IMR-90 (cell line): ENCODE measurements at regions not wholly inside any gene's neighbourhood (a gene's known extent, or its start where the extent isn't known, plus 50 kb on each side); places are given as distances from the start of the nearest gene placed in this dataset.
A peak's percentile ranks its signal among the peaks of the same experiment; 100 is the strongest.

Source experiments
- ATAC-seq: fragments of 200-7000 bp; cut with Tn5 transposase; 2 replicates; pipeline ENCODE4 v1.9.1; 2020; ENCODE audit warnings: low read depth, mild to moderate bottlenecking, moderate library complexity
- BruUV-seq: library from RNA; stranded (reverse); fragments of 400-500 nt; replicated peaks from 2 replicates; lab custom pipeline; 2021; lab: Mats Ljungman, UMichigan
- CTCF ChIA-PET: fragments of 300-600 bp; formaldehyde crosslinking; extraction: SDS; loops from one replicate; lab custom pipeline; 2021; ENCODE audit warnings: antibody characterized with exemption; lab: Yijun Ruan, JAX
- POLR2A ChIA-PET: fragments of 300-600 bp; sonication (Branson Sonifier 250); formaldehyde crosslinking; loops from one replicate; lab custom pipeline; 2022; ENCODE audit warnings: antibody characterized with exemption; ENCODE audit not compliant: unreplicated experiment; lab: Charles Lee
- DNase-seq: peaks from one replicate; pipeline ENCODE4 v3.0.0; 2013
- H2AFZ ChIP-seq: replicated peaks from 2 replicates; pipeline ENCODE3; 2013; ENCODE audit warnings: low read length, mild to moderate bottlenecking; ENCODE audit not compliant: poor library complexity
- H2AK5ac ChIP-seq: 2 replicates; pipeline ENCODE4 v1.6.1; 2013; ENCODE audit warnings: low read depth, low read length, inconsistent platforms
- H2AK9ac ChIP-seq: replicated peaks from 2 replicates; pipeline ENCODE3; 2013; ENCODE audit warnings: mild to moderate bottlenecking, low read depth, low read length, moderate library complexity; ENCODE audit not compliant: poor library complexity
- H2BK120ac ChIP-seq: 2 replicates; pipeline ENCODE4 v1.6.1; 2013; ENCODE audit warnings: low read depth, low read length, inconsistent platforms
- H2BK15ac ChIP-seq: 3 replicates; pipeline ENCODE4 v1.6.1; 2013; ENCODE audit warnings: low read depth, low read length, inconsistent platforms
- H2BK20ac ChIP-seq: 2 replicates; pipeline ENCODE4 v1.6.1; 2013; ENCODE audit warnings: low read depth, mild to moderate bottlenecking, inconsistent platforms, low read length, moderate library complexity
- H2BK5ac ChIP-seq: 2 replicates; pipeline ENCODE4 v1.6.1; 2013; ENCODE audit warnings: mild to moderate bottlenecking, low read depth, low read length, inconsistent platforms; ENCODE audit not compliant: poor library complexity, severe bottlenecking
- H3K14ac ChIP-seq: replicated peaks from 2 replicates; pipeline ENCODE4 v1.6.1; 2013; ENCODE audit warnings: low read depth, low read length, inconsistent platforms
- H3K18ac ChIP-seq: 2 replicates; pipeline ENCODE4 v1.6.1; 2013; ENCODE audit warnings: low read depth, low read length, control low read depth
- H3K23ac ChIP-seq: 2 replicates; pipeline ENCODE4 v1.6.1; 2013; ENCODE audit warnings: low read depth, low read length, inconsistent platforms
- H3K27ac ChIP-seq: 2 replicates; pipeline ENCODE4 v1.5.1; 2013; ENCODE audit warnings: mild to moderate bottlenecking, control low read depth, low read length; ENCODE audit not compliant: insufficient read depth
- H3K27me3 ChIP-seq: 2 replicates; pipeline ENCODE4 v1.6.1; 2013; ENCODE audit warnings: low read length; ENCODE audit not compliant: control insufficient read depth, insufficient read depth
- H3K36me3 ChIP-seq: 2 replicates; pipeline ENCODE4 v1.6.1; 2013; ENCODE audit warnings: low read length, mixed read lengths; ENCODE audit not compliant: control insufficient read depth, insufficient read depth
- H3K4ac ChIP-seq: 2 replicates; pipeline ENCODE4 v1.6.1; 2013; ENCODE audit warnings: low read depth, low read length, inconsistent platforms
- H3K4me1 ChIP-seq: 2 replicates; pipeline ENCODE4 v1.6.1; 2013; ENCODE audit warnings: low read length, mixed read lengths; ENCODE audit not compliant: control insufficient read depth, insufficient read depth
- H3K4me2 ChIP-seq: 2 replicates; pipeline ENCODE4 v1.6.1; 2013; ENCODE audit warnings: low read depth, mild to moderate bottlenecking, control low read depth, low read length, moderate library complexity
- H3K4me3 ChIP-seq: 2 replicates; pipeline ENCODE4 v1.5.1; 2013; ENCODE audit warnings: low read depth, mild to moderate bottlenecking, control low read depth, low read length, moderate library complexity; ENCODE audit not compliant: insufficient read depth
- H3K56ac ChIP-seq: 2 replicates; pipeline ENCODE4 v1.6.1; 2013; ENCODE audit warnings: low read length, inconsistent platforms; ENCODE audit not compliant: insufficient read depth; ENCODE audit errors: extremely low read depth
- H3K79me1 ChIP-seq, 2 experiments: 2 replicates each; pipeline ENCODE4 v1.6.1; 2013; ENCODE audit warnings: low read length in 2 of 2, inconsistent platforms in 1 of 2, low read depth in 1 of 2
- H3K9ac ChIP-seq: 2 replicates; pipeline ENCODE4 v1.6.1; 2013; ENCODE audit warnings: low read depth, low read length, control low read depth
- H3K9me1 ChIP-seq: 2 replicates; pipeline ENCODE4 v1.6.1; 2013; ENCODE audit warnings: low read length, inconsistent platforms; ENCODE audit not compliant: insufficient read depth
- H3K9me3 ChIP-seq: 2 replicates; pipeline ENCODE4 v1.6.1; 2013; ENCODE audit warnings: low read length; ENCODE audit not compliant: control insufficient read depth, insufficient read depth
- H4K20me1 ChIP-seq: 2 replicates; pipeline ENCODE4 v1.6.1; 2013; ENCODE audit warnings: low read length, inconsistent platforms; ENCODE audit not compliant: insufficient read depth
- H4K5ac ChIP-seq: 2 replicates; pipeline ENCODE4 v1.6.1; 2013; ENCODE audit warnings: mild to moderate bottlenecking, low read depth, low read length, control low read depth
- H4K8ac ChIP-seq, 2 experiments: 2 replicates each; pipeline ENCODE4 v1.6.1; 2013; ENCODE audit warnings: low read depth in 2 of 2, low read length in 2 of 2, control low read depth in 1 of 2, inconsistent platforms in 1 of 2
- H4K91ac ChIP-seq: 2 replicates; pipeline ENCODE4 v1.6.1; 2013; ENCODE audit warnings: low read depth, low read length, inconsistent platforms; ENCODE audit not compliant: insufficient read depth
- CEBPB ChIP-seq: IDR thresholded peaks from 2 replicates; pipeline ENCODE4 v1.6.1; 2012; ENCODE audit warnings: low read depth, low read length, improper control_type of control experiment
- FOS ChIP-seq: fragments of 150-350 bp; IDR thresholded peaks from 2 replicates; pipeline ENCODE4 v1.6.1; 2016; ENCODE audit warnings: low read depth, low read length
- RAD21 ChIP-seq: IDR thresholded peaks from 2 replicates; pipeline ENCODE4 v1.6.1; 2012; ENCODE audit warnings: low read length, improper control_type of control experiment
- RCOR1 ChIP-seq: IDR thresholded peaks from 2 replicates; pipeline ENCODE4 v1.6.1; 2012; ENCODE audit warnings: mild to moderate bottlenecking, low read length, improper control_type of control experiment; ENCODE audit not compliant: insufficient replicate concordance
- SMC3 ChIP-seq: fragments of 150-350 bp; IDR thresholded peaks from 2 replicates; pipeline ENCODE4 v1.6.1; 2016; ENCODE audit warnings: low read depth, mild to moderate bottlenecking, antibody characterized with exemption, low read length, moderate library complexity
- WGBS, 2 experiments: methylation state at CpG; one replicate each; pipeline versions ENCODE4 v1.1.5 to v1.1.7; 2013; ENCODE audit warnings: missing lambda C conversion rate in 2 of 2; ENCODE audit not compliant: insufficient read length in 1 of 2; ENCODE audit errors: extremely low coverage in 2 of 2; 5-methylcytosine and 5-hydroxymethylcytosine counted together
- dilution Hi-C: fragments of 300-500 bp; cut with HindIII; formaldehyde crosslinking; loops from one replicate; pipeline ENCODE4 v1.14.3; 2018; ENCODE audit warnings: low sequenced_read_pairs; ENCODE audit not compliant: unreplicated experiment
- in situ Hi-C: fragments of 300-500 bp; cut with MboI; formaldehyde crosslinking; loops from 3 replicates; pipeline ENCODE4 v1.14.3; 2019; ENCODE audit warnings: low sequenced_read_pairs, inconsistent platforms, mixed read lengths
- intact Hi-C: fragments of 100-400 bp; cut with micrococcal nuclease; formaldehyde crosslinking; loops from 2 replicates; pipeline ENCODE4 v1.10.0; 2022

DNA sequence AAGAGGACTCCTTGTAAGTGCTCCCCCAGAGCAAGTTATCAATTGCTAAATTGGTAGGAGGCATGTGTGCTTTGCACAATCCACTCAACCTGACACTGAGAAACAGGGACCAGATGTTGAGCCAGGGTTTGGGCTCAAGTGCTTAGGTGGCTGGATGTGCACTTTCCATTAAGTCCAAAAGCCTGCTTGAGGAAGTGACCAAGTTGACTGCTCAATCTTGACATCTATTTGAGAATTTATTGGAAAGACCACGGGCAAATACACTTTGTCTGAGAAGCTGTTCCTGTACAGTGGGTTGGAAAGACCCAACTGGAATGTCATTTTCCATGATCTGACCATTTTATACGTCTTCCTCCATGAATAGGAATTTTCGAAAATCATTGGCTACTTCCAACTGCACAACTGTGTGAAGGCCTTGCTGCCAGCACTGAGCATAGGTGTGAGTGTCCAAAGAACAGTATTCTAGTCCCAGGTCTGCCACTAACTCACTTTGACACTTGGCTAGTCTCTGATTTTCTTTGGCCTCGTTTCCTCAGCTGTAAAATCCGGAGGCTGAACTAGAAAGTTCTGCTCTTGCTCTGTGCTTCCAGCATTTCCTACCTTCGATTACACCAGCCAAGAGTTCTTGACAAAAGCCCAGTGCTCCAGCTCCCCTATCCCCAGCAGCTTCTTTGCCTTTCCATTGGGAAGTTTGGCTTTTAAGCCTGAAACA lies 186.9 kb upstream of the ECI2 start (continued):
- TF ChIP-seq SMC3: no peak

DNA sequence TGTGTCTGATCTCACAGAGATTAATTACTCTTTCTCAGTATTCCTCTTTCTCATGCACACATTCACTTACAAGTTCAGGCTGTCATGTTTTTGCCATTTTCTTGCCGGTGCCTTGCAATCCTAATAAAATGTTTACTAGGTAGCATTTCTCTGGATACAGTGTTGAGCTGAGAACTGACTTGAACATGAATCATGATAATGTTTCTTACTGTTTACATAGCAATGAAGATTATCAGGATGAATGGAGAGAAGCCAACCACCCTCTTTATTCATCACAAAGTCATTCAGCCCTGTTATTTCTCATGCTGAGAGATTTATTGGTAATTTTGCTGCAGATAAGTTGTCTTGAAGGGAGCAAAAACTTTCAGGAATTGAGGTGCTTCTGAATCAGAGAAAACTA lies 185.5 kb upstream of the ECI2 start:
- Histone ChIP-seq H3K4me1 (peaks cover 24% of the 10 kb centered on the region), H4K8ac (peak overlapping the region in 1 of 2 experiments; percentile 57; a peak in 1 of 4 replicates), H2BK5ac (peak overlapping the region; percentile 84), H3K14ac (no peak overlapping the region), H2BK20ac (0 out of 2 replicates have a peak overlapping the region, but pooled peaks have one; percentile 28), H3K23ac (no peak overlapping the region), H3K56ac (no peak overlapping the region), H3K9ac (no peak overlapping the region), H2BK120ac (peak overlapping the region; percentile 17; the same call in 1 of the 2 replicates), H3K9me3 (no peaks in the 10 kb centered on the region), H3K4me3 (no peak overlapping the region), H2AFZ (no peak overlapping the region), H3K36me3 (no peaks in the 10 kb centered on the region), H3K9me1 (peaks cover 3% of the 10 kb centered on the region; the same call in 1 of the 2 replicates), H2AK9ac (no peak overlapping the region), H3K18ac (peak overlapping the region; percentile 36; the same call in 1 of the 2 replicates), H3K4me2 (peak overlapping the region; percentile 48; the same call in 1 of the 2 replicates), H3K27ac (peak overlapping the region; percentile 78; the same call in 1 of the 2 replicates), H3K4ac (no peak overlapping the region), H4K91ac (no peak overlapping the region), H4K20me1 (no peaks in the 10 kb centered on the region), H4K5ac (no peak overlapping the region), H2AK5ac (no peak overlapping the region), H3K79me1 (no peaks in the 10 kb centered on the region), H3K27me3 (no peaks in the 10 kb centered on the region), H2BK15ac (no peak overlapping the region)
- ATAC-seq: peak; percentile 75
- in situ Hi-C loops: no loop called here
- whole genome bisulfite sequencing, 2 experiments: no CpG with 5 or more reads among the region's 1 CpG
- dilution Hi-C loops: no loop called here
- BruUV-seq: no TSS peak
- DNase-seq: peak; percentile 95
- intact Hi-C loops: loop anchor here (1.0 to 2.0 kb wide), 2 partner anchors 31 to 262 kb away; no protein-coding TSS in a partner anchor
- TF ChIP-seq RCOR1: no peak
- peak; percentile 45; the same call in 1 of the 2 replicates for TF ChIP-seq CEBPB
- TF ChIP-seq FOS: peak; percentile 60; the same call in 1 of the 2 replicates
- TF ChIP-seq RAD21: peak; percentile 2; the same call in 1 of the 2 replicates
- ChIA-PET CTCF (no interaction called here), POLR2A (no interaction called here)
